ENCODE measurements at regions not wholly inside any gene's neighbourhood (a gene's known extent, or its start where the extent isn't known, plus 50 kb on each side); places are given as distances from the start of the nearest gene placed in this dataset.
A peak's percentile ranks its signal among the peaks of the same experiment; 100 is the strongest.

GRCh38 chrX:121259170-121259569 is 211.8 kb downstream of the GLUD2 start:
- intact Hi-C loops (cut with micrococcal nuclease): no loop called here

GRCh38 chrX:121260596-121261240 is 213.3 kb downstream of the GLUD2 start:
- intact Hi-C loops (cut with micrococcal nuclease): no loop called here
- ATAC-seq: no peak
- no peak for DNase-seq

More at GRCh38 chrX:121259170-121259569, 211.8 kb downstream of the GLUD2 start:
- ATAC-seq: no peak
- no peak for DNase-seq

- intact Hi-C loops (cut with micrococcal nuclease): no loop called here
- no peak for ATAC-seq
- DNase-seq: no peak
Measured at GRCh38 chrX:121283921-121284320, 236.5 kb downstream of the GLUD2 start.

- intact Hi-C loops (cut with micrococcal nuclease): no loop called here
- ATAC-seq (no peak), DNase-seq (no peak)
Measured at GRCh38 chrX:121298499-121298898, 251.1 kb downstream of the GLUD2 start.

GRCh38 chrX:121301356-121301755 is 253.9 kb downstream of the GLUD2 start:
- DNase-seq (no peak), ATAC-seq (no peak)
- intact Hi-C loops (cut with micrococcal nuclease): no loop called here

- intact Hi-C loops (cut with micrococcal nuclease): no loop called here
- ATAC-seq (no peak), DNase-seq (no peak)
Measured at GRCh38 chrX:121301822-121302221, 254.4 kb downstream of the GLUD2 start.

- no peak for DNase-seq
- ATAC-seq: no peak
- intact Hi-C loops (cut with micrococcal nuclease): no loop called here
Measured at GRCh38 chrX:121307449-121307848, 260.0 kb downstream of the GLUD2 start.

- ATAC-seq: peak; percentile 55
- intact Hi-C loops (cut with micrococcal nuclease): no loop called here
- no peak for DNase-seq
Measured at GRCh38 chrX:121308276-121308805, 260.9 kb downstream of the GLUD2 start.

- intact Hi-C loops (cut with micrococcal nuclease): no loop called here
- DNase-seq (no peak), ATAC-seq (no peak)
Measured at GRCh38 chrX:121310820-121311219, 263.4 kb downstream of the GLUD2 start.

GRCh38 chrX:121320441-121320840 is 273.0 kb downstream of the GLUD2 start:
- DNase-seq (no peak), ATAC-seq (no peak)
- intact Hi-C loops (cut with micrococcal nuclease): no loop called here

GRCh38 chrX:121322159-121322558 is 274.7 kb downstream of the GLUD2 start:
- DNase-seq (no peak), ATAC-seq (no peak)
- intact Hi-C loops (cut with micrococcal nuclease): no loop called here

- no peak for DNase-seq
- intact Hi-C loops (cut with micrococcal nuclease): no loop called here
- ATAC-seq: no peak
Measured at GRCh38 chrX:121323337-121323736, 275.9 kb downstream of the GLUD2 start.

GRCh38 chrX:121333942-121334341 is 286.5 kb downstream of the GLUD2 start:
- ATAC-seq (no peak), DNase-seq (no peak)

GRCh38 chrX:121336831-121337421 is 289.5 kb downstream of the GLUD2 start:
- ATAC-seq: no peak
- DNase-seq: no peak
- intact Hi-C loops (cut with micrococcal nuclease): no loop called here

More at GRCh38 chrX:121333942-121334341, 286.5 kb downstream of the GLUD2 start:
- intact Hi-C loops (cut with micrococcal nuclease): no loop called here

GRCh38 chrX:121337816-121338215 is 290.4 kb downstream of the GLUD2 start:
- ATAC-seq: no peak
- intact Hi-C loops (cut with micrococcal nuclease): no loop called here
- no peak for DNase-seq

GRCh38 chrX:121349263-121349662 is 301.9 kb downstream of the GLUD2 start:
- ATAC-seq (no peak), DNase-seq (no peak)
- intact Hi-C loops (cut with micrococcal nuclease): no loop called here

- no peak for ATAC-seq
- DNase-seq: no peak
- intact Hi-C loops (cut with micrococcal nuclease): no loop called here
Measured at GRCh38 chrX:121356139-121356849, 308.9 kb downstream of the GLUD2 start.

- ATAC-seq (no peak), DNase-seq (no peak)
- intact Hi-C loops (cut with micrococcal nuclease): no loop called here
Measured at GRCh38 chrX:121356850-121357171, 309.4 kb downstream of the GLUD2 start.

GRCh38 chrX:121360280-121360679 is 312.9 kb downstream of the GLUD2 start:
- no peak for DNase-seq
- intact Hi-C loops (cut with micrococcal nuclease): no loop called here
- ATAC-seq: no peak

GRCh38 chrX:121365572-121366161 is 318.3 kb downstream of the GLUD2 start:
- no peak for ATAC-seq
- intact Hi-C loops (cut with micrococcal nuclease): no loop called here

More at GRCh38 chrX:121365572-121366161, 318.3 kb downstream of the GLUD2 start:
- no peak for DNase-seq

Data from left ventricle myocardium superior (tissue), 1 donor.